Liver (tissue), 8 donors: ENCODE measurements at regions not wholly inside any gene's neighbourhood (a gene's known extent, or its start where the extent isn't known, plus 50 kb on each side); places are given as distances from the start of the nearest gene placed in this dataset.

Experiments used
- DNase-seq: peaks from one replicate; pipeline ENCODE4 v3.0.0-alpha.2; 2017; ENCODE audit warnings: low spot score
- H3K27ac ChIP-seq, 2 donors: one replicate each; pipeline ENCODE4 v1.7.0; 2013; ENCODE audit warnings: inconsistent platforms in 2 of 2, low read length in 2 of 2, control low read depth in 1 of 2, low read depth in 1 of 2, mild to moderate bottlenecking in 1 of 2
- H3K27me3 ChIP-seq, 4 donors: one replicate each; pipeline versions ENCODE4 v1.6.1 to v1.7.0; 2013; ENCODE audit warnings: low read length in 3 of 4, inconsistent platforms in 1 of 4, mild to moderate bottlenecking in 1 of 4, moderate library complexity in 1 of 4; ENCODE audit not compliant: control insufficient read depth in 4 of 4, insufficient read depth in 4 of 4
- H3K36me3 ChIP-seq, 4 donors: one replicate each; pipeline versions ENCODE4 v1.6.1 to v1.7.0; 2013; ENCODE audit warnings: low read length in 3 of 4, mild to moderate bottlenecking in 3 of 4, low read depth in 1 of 4, moderate library complexity in 1 of 4; ENCODE audit not compliant: control insufficient read depth in 4 of 4, insufficient read depth in 3 of 4
- H3K4me1 ChIP-seq, 4 donors: one replicate each; pipeline versions ENCODE4 v1.6.1 to v1.7.0; 2013; ENCODE audit warnings: low read length in 3 of 4, mild to moderate bottlenecking in 3 of 4, moderate library complexity in 1 of 4; ENCODE audit not compliant: control insufficient read depth in 4 of 4, insufficient read depth in 4 of 4
- H3K4me3 ChIP-seq, 3 donors: one replicate each; pipeline versions ENCODE4 v1.6.1 to v1.7.0; 2013; ENCODE audit warnings: low read length in 3 of 3, control low read depth in 1 of 3, low read depth in 1 of 3, mild to moderate bottlenecking in 1 of 3
- H3K9ac ChIP-seq, 2 donors: one replicate each; pipeline ENCODE4 v1.7.0; 2013; ENCODE audit warnings: low read length in 2 of 2, mild to moderate bottlenecking in 2 of 2, moderate library complexity in 2 of 2, control low read depth in 1 of 2, low read depth in 1 of 2
- H3K9me3 ChIP-seq, 4 donors: one replicate each; pipeline versions ENCODE4 v1.6.1 to v1.7.0; 2013; ENCODE audit warnings: low read length in 3 of 4; ENCODE audit not compliant: control insufficient read depth in 4 of 4
- ATF3 ChIP-seq: IDR thresholded peaks from 2 replicates; pipeline ENCODE4 v1.6.1; 2016; ENCODE audit warnings: antibody characterized with exemption
- CTCF ChIP-seq: fragments of 150-350 bp; IDR thresholded peaks from 2 replicates; pipeline ENCODE4 v1.5.1; 2017; ENCODE audit warnings: improper control_type of control experiment, low read depth, low read length; ENCODE audit not compliant: missing input control
- EGR1 ChIP-seq, 2 donors: IDR thresholded peaks; 2 replicates each; pipeline ENCODE4 v1.6.1; 2016 to 2018; ENCODE audit warnings: antibody characterized with exemption in 2 of 2, low read depth in 2 of 2
- FOXA1 ChIP-seq: IDR thresholded peaks from 2 replicates; pipeline ENCODE4 v1.6.1; 2016; ENCODE audit warnings: antibody characterized with exemption
- FOXA2 ChIP-seq: IDR thresholded peaks from 2 replicates; pipeline ENCODE4 v1.6.1; 2016; ENCODE audit warnings: antibody characterized with exemption
- GABPA ChIP-seq, 2 donors: IDR thresholded peaks in 1 of 2; conservative IDR thresholded peaks in 1 of 2; 2 replicates each; pipeline ENCODE4 v1.6.1; 2016; ENCODE audit warnings: antibody characterized with exemption in 2 of 2, mild to moderate bottlenecking in 1 of 2, moderate library complexity in 1 of 2
- HNF4A ChIP-seq, 2 donors: conservative IDR thresholded peaks; 2 replicates each; pipeline ENCODE4 v1.6.1; 2016; ENCODE audit warnings: antibody characterized with exemption in 2 of 2, mild to moderate bottlenecking in 2 of 2
- HNF4G ChIP-seq: IDR thresholded peaks from 2 replicates; pipeline ENCODE4 v1.6.1; 2016; ENCODE audit warnings: antibody characterized with exemption
- JUND ChIP-seq, 2 donors: IDR thresholded peaks; 2 replicates each; pipeline ENCODE4 v1.6.1; 2016; ENCODE audit warnings: antibody characterized with exemption in 2 of 2
- NR2F2 ChIP-seq: IDR thresholded peaks from 2 replicates; pipeline ENCODE4 v1.6.1; 2016; ENCODE audit warnings: antibody characterized with exemption
- RAD21 ChIP-seq, 2 donors: IDR thresholded peaks; 2 replicates each; pipeline ENCODE4 v1.6.1; 2016; ENCODE audit warnings: antibody characterized with exemption in 2 of 2, mild to moderate bottlenecking in 2 of 2
- REST ChIP-seq: IDR thresholded peaks from 2 replicates; pipeline ENCODE4 v1.6.1; 2016; ENCODE audit warnings: antibody characterized with exemption, mild to moderate bottlenecking
- RXRA ChIP-seq, 2 donors: IDR thresholded peaks; 2 replicates each; pipeline ENCODE4 v1.6.1; 2017 to 2018; ENCODE audit warnings: antibody characterized with exemption in 2 of 2, mild to moderate bottlenecking in 1 of 2
- SP1 ChIP-seq: IDR thresholded peaks from 2 replicates; pipeline ENCODE4 v1.6.1; 2018; ENCODE audit warnings: antibody characterized with exemption, mild to moderate bottlenecking
- TAF1 ChIP-seq: conservative IDR thresholded peaks from 2 replicates; pipeline ENCODE4 v1.6.1; 2016; ENCODE audit warnings: antibody characterized with exemption, mild to moderate bottlenecking
- YY1 ChIP-seq: IDR thresholded peaks from 2 replicates; pipeline ENCODE4 v1.6.1; 2016; ENCODE audit warnings: antibody characterized with exemption, mild to moderate bottlenecking
- ZBTB33 ChIP-seq: IDR thresholded peaks from 2 replicates; pipeline ENCODE4 v1.6.1; 2016; ENCODE audit warnings: antibody characterized with exemption
- WGBS: extraction: QIAGEN DNeasy Blood & Tissue Kit; methylation state at CpG from one replicate; pipeline ENCODE4 v1.1.7; 2013; 5-methylcytosine and 5-hydroxymethylcytosine counted together
- TF ChIP-seq, protein P1 (sequence below): IDR thresholded peaks from 2 replicates; pipeline ENCODE4 v1.6.1; 2016; ENCODE audit warnings: antibody characterized with exemption
- donor health status: healthy.
- donor health status: healthy.
- donor health status: healthy.
- donor health status: healthy.
- donor health status: healthy.

DNA sequence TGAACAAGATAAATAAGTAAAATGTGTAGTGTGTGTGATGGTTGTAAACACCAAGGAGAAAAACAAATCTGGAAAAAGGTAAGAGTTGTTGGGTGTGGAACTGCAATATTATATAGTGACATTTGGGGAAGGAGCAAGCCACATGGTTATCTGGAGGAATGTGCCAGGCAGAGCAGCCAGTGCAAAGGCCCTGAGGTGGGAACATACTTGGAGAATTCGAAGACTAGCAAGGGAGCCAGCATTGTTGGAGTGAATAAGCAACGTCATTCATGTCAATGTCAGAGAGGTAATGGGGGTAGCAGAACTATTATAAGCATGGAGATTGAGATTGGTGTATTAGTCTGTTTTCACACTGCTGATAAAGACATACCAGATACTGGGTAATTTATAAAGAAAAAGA lies 241.5 kb upstream of the LHX5 start:
- 85% methylated on average over 2 of the region's 2 CpGs for WGBS
- Histone ChIP-seq H3K27ac (no peak overlapping the region), H3K9me3 (peaks cover 0 to 15% (median 3%) of the 10 kb centered on the region in 4 donors), H3K27me3 (no peaks in the 10 kb centered on the region), H3K4me3 (no peak overlapping the region), H3K4me1 (no peaks in the 10 kb centered on the region), H3K9ac (no peak overlapping the region), H3K36me3 (no peaks in the 10 kb centered on the region)
- DNase-seq: no peak
- TF ChIP-seq HNF4A (conservative IDR thresholded peaks at IDR 0.05) (no peak), SP1 (no peak), CTCF (no peak), JUND (IDR thresholded peaks at IDR 0.05) (no peak), FOXA2 (no peak), TAF1 (no peak), REST (no peak)
- TF ChIP-seq, protein P1, sequence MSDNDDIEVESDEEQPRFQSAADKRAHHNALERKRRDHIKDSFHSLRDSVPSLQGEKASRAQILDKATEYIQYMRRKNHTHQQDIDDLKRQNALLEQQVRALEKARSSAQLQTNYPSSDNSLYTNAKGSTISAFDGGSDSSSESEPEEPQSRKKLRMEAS: no peak

GRCh38 chr12:113712481-113712880 lies 240.8 kb upstream of the LHX5 start:
- H3K9me3 ChIP-seq: peaks cover 0 to 15% (median 3%) of the 10 kb centered on the region in 4 donors
- no peak for TF ChIP-seq FOXA1
- no peak for TF ChIP-seq FOXA2
- TF ChIP-seq REST: no peak
- no peak for TF ChIP-seq TAF1
- TF ChIP-seq CTCF: no peak
- no peak for TF ChIP-seq RAD21 (IDR thresholded peaks at IDR 0.05)
- TF ChIP-seq RXRA (IDR thresholded peaks at IDR 0.05): no peak
- TF ChIP-seq SP1: no peak
- TF ChIP-seq HNF4G: no peak
- TF ChIP-seq EGR1 (IDR thresholded peaks at IDR 0.05; ENCODE audit: low read depth in 2 of 2): no peak
- no peak for TF ChIP-seq NR2F2
- no peak for TF ChIP-seq GABPA (IDR thresholded peaks at IDR 0.05 in 1 of 2, conservative IDR thresholded peaks at IDR 0.05 in 1 of 2)
- no peak for TF ChIP-seq JUND (IDR thresholded peaks at IDR 0.05)
- no peak for TF ChIP-seq HNF4A (conservative IDR thresholded peaks at IDR 0.05)
- TF ChIP-seq ZBTB33: no peak
- TF ChIP-seq YY1: no peak
- TF ChIP-seq, protein P1: no peak
- TF ChIP-seq ATF3: no peak
- no peak overlapping the region for H3K27ac ChIP-seq
- no peak for DNase-seq
- H3K9ac ChIP-seq: no peak overlapping the region
- no peaks in the 10 kb centered on the region for H3K36me3 ChIP-seq
- 84% methylated on average over 5 of the region's 5 CpGs for WGBS
- no peaks in the 10 kb centered on the region for H3K4me1 ChIP-seq
- no peaks in the 10 kb centered on the region for H3K27me3 ChIP-seq
- H3K4me3 ChIP-seq: no peak overlapping the region
